ENCODE measurements at regions not wholly inside any gene's neighbourhood (a gene's known extent, or its start where the extent isn't known, plus 50 kb on each side); places are given as distances from the start of the nearest gene placed in this dataset.

- TF ChIP-seq CTCF (IDR thresholded peaks at IDR 0.05; ENCODE audit: low read depth, low read length) = no peak
- TF ChIP-seq EZH2phosphoT487 (IDR thresholded peaks at IDR 0.05; ENCODE audit: low read depth) = no peak
Observed at GRCh38 chr9:75687359-75687953, 203.0 kb upstream of the PCSK5 start.

Measured in OCI-LY3 (cell line).